Ovary (tissue), 7 donors: ENCODE measurements at regions not wholly inside any gene's neighbourhood (a gene's known extent, or its start where the extent isn't known, plus 50 kb on each side); places are given as distances from the start of the nearest gene placed in this dataset.

Experiments
- DNase-seq, 5 donors: peaks; one replicate each; pipeline ENCODE4 v3.0.0-alpha.2; 2019 to 2020
- H3K27ac ChIP-seq, 2 donors: fragments of 200-600 bp; one replicate each; pipeline versions ENCODE4 v1.5.1 to v1.8.0; 2019 to 2022
- H3K27me3 ChIP-seq: fragments of 200-600 bp; one replicate; pipeline ENCODE4 v1.8.0; 2022
- H3K36me3 ChIP-seq: fragments of 200-600 bp; sonication (generic); one replicate; pipeline ENCODE4 v1.5.1; 2019
- H3K4me1 ChIP-seq: one replicate; pipeline ENCODE4 v1.8.1; 2013; ENCODE audit warnings: mild to moderate bottlenecking, moderate library complexity; ENCODE audit not compliant: insufficient read depth
- H3K4me3 ChIP-seq: fragments of 200-600 bp; sonication (generic); one replicate; pipeline ENCODE4 v1.5.1; 2017
- H3K9me3 ChIP-seq, 2 donors: fragments of 200-600 bp in 1 of 2; sonication (generic) in 1 of 2; one replicate each; pipeline versions ENCODE4 v1.5.1 to v1.8.1; 2013 to 2019; ENCODE audit warnings: mild to moderate bottlenecking in 1 of 2, moderate library complexity in 1 of 2
- CTCF ChIP-seq, 3 donors: fragments of 450-650 bp in 2 of 3; fragments of 200-600 bp in 1 of 3; IDR thresholded peaks; one replicate each; pipeline versions ENCODE4 v1.5.1 to v1.8.0; 2016 to 2022; ENCODE audit warnings: antibody characterized with exemption in 3 of 3, mild to moderate bottlenecking in 1 of 3
- EP300 ChIP-seq: sonication (generic); formaldehyde crosslinking; IDR thresholded peaks from one replicate; pipeline ENCODE4 v1.6.1; 2017; ENCODE audit warnings: antibody characterized with exemption
- POLR2A ChIP-seq: fragments of 450-650 bp; IDR thresholded peaks from one replicate; pipeline ENCODE4 v1.6.1; 2017; ENCODE audit warnings: antibody characterized with exemption, mild to moderate bottlenecking, moderate library complexity
- WGBS, 3 donors: extraction: QIAGEN DNeasy Blood & Tissue Kit in 1 of 3; methylation state at CpG; one replicate each; pipeline versions ENCODE4 v1.1.5 to v1.1.7; 2013 to 2017; 5-methylcytosine and 5-hydroxymethylcytosine counted together
- intact Hi-C, 4 donors: fragments of 100-400 bp; cut with DNase I; formaldehyde crosslinking; loops; one replicate each; pipeline versions ENCODE4 v1.11.0 to v1.15.1; 2022 to 2023
- donor health status: DM: no; HTN: no; CAD: no; lungs with moderate emphysema.
- donor health status: DM: no; HTN: no; CAD: no.
- donor health status: Bipolar disorder and iron deficiency.
- donor health status: DM: no; HTN: no; CAD: no.
- donor health status: DM: yes; HTN: yes; CAD: no.

- TF ChIP-seq EP300: no peak
- TF ChIP-seq CTCF (IDR thresholded peaks at IDR 0.05): no peak
- no peak for TF ChIP-seq POLR2A
- DNase-seq: no peak
- Histone ChIP-seq H3K27me3 (no peaks in the 10 kb centered on the region), H3K4me3 (no peak overlapping the region), H3K36me3 (no peaks in the 10 kb centered on the region), H3K9me3 (no peaks in the 10 kb centered on the region), H3K27ac (no peak overlapping the region), H3K4me1 (no peaks in the 10 kb centered on the region)
- WGBS, 3 donors: 58 to 71% (median 59%) methylated on average over 1 of the region's 1 CpG
- intact Hi-C loops: no loop called here
Measured at GRCh38 chr11:15493921-15494620, 379.3 kb downstream of the INSC start.

DNA sequence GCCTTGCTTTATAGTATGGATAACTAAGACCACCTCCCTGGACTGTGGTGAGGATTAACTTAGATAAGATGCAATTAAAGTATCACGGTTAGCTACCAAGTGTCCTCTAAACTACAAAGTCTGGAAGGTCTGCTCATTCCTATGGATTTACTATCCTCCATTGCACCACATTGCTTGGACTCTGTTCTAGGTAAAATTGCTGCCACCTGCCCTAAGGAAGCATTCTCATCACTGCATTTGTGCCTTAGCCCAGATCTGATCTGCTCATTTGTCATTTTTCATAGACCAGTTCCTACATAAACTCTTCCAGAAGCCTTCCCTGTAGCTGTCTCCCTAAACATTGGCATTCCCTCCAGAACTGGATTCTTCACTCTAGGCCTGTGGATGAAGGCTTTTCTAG, 380.0 kb downstream of the INSC start:
- no peaks in the 10 kb centered on the region for H3K36me3 ChIP-seq
- H3K4me1 ChIP-seq: no peaks in the 10 kb centered on the region
- no peak for DNase-seq
- no peak overlapping the region for H3K27ac ChIP-seq
- H3K27me3 ChIP-seq: no peaks in the 10 kb centered on the region
- TF ChIP-seq CTCF (IDR thresholded peaks at IDR 0.05) (no peak), EP300 (no peak), POLR2A (no peak)
- H3K4me3 ChIP-seq: no peak overlapping the region
- H3K9me3 ChIP-seq: no peaks in the 10 kb centered on the region
- intact Hi-C loops: no loop called here
- WGBS, 3 donors: 39 to 55% (median 46%) methylated on average over 1 of the region's 1 CpG

- intact Hi-C loops: no loop called here
- WGBS, 3 donors: 70 to 71% (median 71%) methylated on average over 3 of the region's 3 CpGs
- H3K27ac ChIP-seq: no peak overlapping the region
Measured at GRCh38 chr11:15495462-15495861, 380.7 kb downstream of the INSC start.

GRCh38 chr11:15497366-15497765, 382.6 kb downstream of the INSC start:
- Histone ChIP-seq H3K27me3 (no peaks in the 10 kb centered on the region), H3K4me1 (no peaks in the 10 kb centered on the region), H3K9me3 (no peaks in the 10 kb centered on the region), H3K27ac (no peak overlapping the region), H3K4me3 (no peak overlapping the region), H3K36me3 (no peaks in the 10 kb centered on the region)
- TF ChIP-seq EP300 (no peak), POLR2A (no peak), CTCF (IDR thresholded peaks at IDR 0.05) (no peak)
- DNase-seq: no peak
- WGBS, 3 donors: 44 to 63% (median 53%) methylated on average over 5 of the region's 5 CpGs
- intact Hi-C loops: no loop called here

More at GRCh38 chr11:15495462-15495861, 380.7 kb downstream of the INSC start:
- H3K4me1 ChIP-seq: no peaks in the 10 kb centered on the region
- H3K9me3 ChIP-seq: no peaks in the 10 kb centered on the region
- H3K4me3 ChIP-seq: no peak overlapping the region
- DNase-seq: no peak
- no peak for TF ChIP-seq POLR2A
- no peak for TF ChIP-seq EP300
- TF ChIP-seq CTCF (IDR thresholded peaks at IDR 0.05): no peak
- H3K27me3 ChIP-seq: no peaks in the 10 kb centered on the region
- H3K36me3 ChIP-seq: no peaks in the 10 kb centered on the region
